ENCODE measurements at regions not wholly inside any gene's neighbourhood (a gene's known extent, or its start where the extent isn't known, plus 50 kb on each side); places are given as distances from the start of the nearest gene placed in this dataset.

- TF ChIP-seq EP300 (IDR thresholded peaks at IDR 0.05) (no peak), POLR2A (IDR thresholded peaks at IDR 0.05; ENCODE audit: low read length) (no peak), CTCF (IDR thresholded peaks at IDR 0.05) (no peak), KDM1A (IDR thresholded peaks at IDR 0.05; ENCODE audit: low read depth) (no peak), REST (IDR thresholded peaks at IDR 0.05) (no peak), SMC3 (IDR thresholded peaks at IDR 0.05) (no peak), CBX2 (IDR thresholded peaks at IDR 0.05; ENCODE audit: borderline replicate concordance, low read depth) (no peak), HOXB13 (CRISPR knock-in tag; IDR thresholded peaks at IDR 0.05; ENCODE audit: low read depth) (no peak)
Measured at GRCh38 chr18:24761765-24762164, 301.3 kb downstream of the HRH4 start.

All from A549 (cell line).